Stimulated activated CD4-positive, alpha-beta T cell treated with anti-CD3 and anti-CD28 coated beads, Interleukin-12 subunit alpha, Interleukin-12 subunit beta, amount 100 ng/mL, for 48 hours (primary cell): ENCODE measurements at regions not wholly inside any gene's neighbourhood (a gene's known extent, or its start where the extent isn't known, plus 50 kb on each side); places are given as distances from the start of the nearest gene placed in this dataset.
"Not testable (repeated sequence)": the region's sequence is repeated elsewhere in the genome, so short reads cannot be mapped to it uniquely, and the experiment has no call there.

Experiments
- DNase-seq, 3 donors: peaks; one replicate each; pipeline ENCODE4 v3.0.0-alpha.2; 2020; ENCODE audit warnings: low read depth in 2 of 3, low spot score in 1 of 3

- no peak for DNase-seq
These were observed 92.3 kb upstream of the DCLK2 start for GRCh38 chr4:149985981-149986380.

DNA sequence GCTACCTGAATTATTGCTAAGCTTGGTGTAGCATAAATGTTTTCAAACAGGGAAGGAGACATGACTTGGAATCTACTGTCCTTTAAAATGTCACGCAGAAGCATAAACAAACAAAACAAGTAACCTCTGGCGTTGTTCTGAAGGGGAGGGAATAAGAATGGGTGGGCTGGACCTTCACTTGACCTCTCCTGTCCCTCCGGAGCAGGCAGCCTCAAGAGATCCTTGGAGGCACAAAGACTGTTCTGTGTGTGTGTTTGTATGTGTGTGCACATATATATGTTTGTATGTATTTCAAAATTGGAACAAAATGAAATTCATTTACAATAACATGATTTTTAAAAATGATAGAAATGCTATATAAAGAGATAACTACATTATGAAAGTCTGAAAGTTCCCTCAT is 91.3 kb upstream of the DCLK2 start:
- no peak for DNase-seq

DNA sequence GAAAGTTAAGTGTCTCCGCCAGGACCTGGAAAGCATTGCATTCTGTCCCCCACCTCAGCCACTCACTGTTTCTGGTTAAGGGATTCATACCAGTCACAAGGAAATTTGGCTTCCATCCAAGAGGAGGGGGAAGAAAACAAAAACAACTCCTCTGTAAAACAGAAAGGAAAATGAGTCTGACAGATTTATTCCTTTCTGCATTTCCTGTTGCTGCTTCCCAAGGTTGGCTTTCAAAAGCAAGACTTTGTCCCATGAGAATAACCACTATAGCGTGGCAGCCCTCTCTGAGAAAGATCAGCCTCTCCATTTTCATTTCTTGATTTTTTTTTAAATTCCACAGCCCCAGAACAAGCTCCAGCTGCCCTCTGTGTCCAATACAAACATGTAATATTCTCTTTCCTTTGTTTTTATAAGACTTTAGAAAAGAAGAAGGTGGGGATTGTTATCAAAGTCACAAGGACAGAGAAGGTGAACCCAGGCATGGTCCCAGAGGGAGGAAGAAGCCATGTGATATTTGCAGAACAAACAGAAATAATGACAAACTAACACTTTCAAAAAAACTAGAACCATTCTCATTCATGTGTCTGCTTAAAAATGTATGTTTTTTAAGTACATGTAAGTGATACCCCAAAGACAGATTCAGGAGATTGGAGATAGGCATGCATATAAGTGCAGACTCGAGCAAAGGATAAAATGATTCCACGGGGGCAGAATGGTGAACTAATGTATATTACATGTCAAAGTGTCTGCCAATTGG is 90.7 kb upstream of the DCLK2 start:
- DNase-seq = no peak

DNA sequence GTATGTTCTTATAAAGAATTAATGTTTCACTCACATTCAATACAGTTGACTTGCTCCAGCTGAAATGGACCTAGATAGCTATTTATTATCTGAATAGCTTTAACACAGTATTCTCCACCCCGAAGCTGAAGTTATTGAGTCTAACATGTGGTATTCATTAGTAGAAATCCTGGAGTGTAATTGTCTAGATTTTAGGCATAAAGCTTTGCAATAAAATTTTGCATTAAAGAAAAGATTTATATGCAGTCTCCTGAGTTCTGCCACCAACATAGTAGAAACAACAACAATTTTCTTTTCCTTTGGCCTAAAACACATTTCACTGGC is 90.2 kb upstream of the DCLK2 start:
- DNase-seq = no peak

DNA sequence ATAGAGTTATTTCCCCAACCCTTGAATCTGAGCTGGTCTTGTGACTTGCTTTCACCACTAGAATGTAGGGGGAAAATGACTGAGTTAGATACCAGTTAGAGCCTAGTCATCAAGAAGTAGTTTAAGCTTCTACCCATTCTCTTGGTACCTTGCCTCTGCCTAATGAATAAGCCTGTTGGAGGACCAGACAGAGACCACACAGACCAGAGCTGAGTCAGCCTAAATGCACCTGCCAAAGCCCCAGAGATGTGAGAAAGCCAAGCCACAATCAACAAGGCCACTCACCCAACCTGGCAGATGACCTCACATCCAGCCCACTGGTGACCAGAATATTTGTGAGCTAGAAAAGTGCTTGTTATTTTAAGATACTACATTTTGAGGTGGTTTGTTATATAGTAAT is 85.2 kb upstream of the DCLK2 start:
- no peak for DNase-seq

DNA sequence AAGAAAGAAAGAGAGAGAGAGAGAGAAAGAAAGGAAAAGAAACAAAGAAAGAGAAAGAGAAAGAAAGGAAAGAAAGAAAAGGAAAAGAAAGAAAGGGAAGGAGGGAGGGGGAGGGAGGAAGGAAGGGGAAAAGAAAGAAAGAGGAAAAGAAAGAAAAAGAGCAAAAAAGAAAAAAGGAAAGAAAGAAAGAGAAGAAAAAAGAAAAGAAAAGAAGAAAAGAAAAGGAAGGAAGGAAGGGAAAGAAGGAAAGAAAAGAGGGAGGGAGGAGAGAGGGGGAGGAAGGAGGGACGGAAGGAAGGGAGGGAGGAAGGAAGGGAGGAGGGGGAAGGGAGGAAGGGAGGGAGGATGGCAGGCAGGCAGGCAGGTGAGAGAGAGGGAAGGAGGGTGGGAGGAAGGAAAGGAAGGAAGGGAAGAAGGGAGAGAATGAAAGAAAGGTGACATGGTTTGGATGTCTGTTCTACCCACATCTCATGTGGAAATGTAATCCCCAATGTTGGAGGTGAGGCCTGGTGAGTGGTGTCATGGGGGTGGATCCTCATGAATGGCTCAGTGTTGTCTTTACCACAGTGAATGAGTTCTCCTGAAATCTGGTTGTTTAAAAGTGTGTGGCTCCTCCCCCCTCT is 83.0 kb upstream of the DCLK2 start:
- DNase-seq = no peak

GRCh38 chr4:149997881-149998421 is 80.3 kb upstream of the DCLK2 start:
- DNase-seq = no peak

- no peak for DNase-seq
These were observed 78.7 kb upstream of the DCLK2 start for GRCh38 chr4:149999485-150000074.

DNA sequence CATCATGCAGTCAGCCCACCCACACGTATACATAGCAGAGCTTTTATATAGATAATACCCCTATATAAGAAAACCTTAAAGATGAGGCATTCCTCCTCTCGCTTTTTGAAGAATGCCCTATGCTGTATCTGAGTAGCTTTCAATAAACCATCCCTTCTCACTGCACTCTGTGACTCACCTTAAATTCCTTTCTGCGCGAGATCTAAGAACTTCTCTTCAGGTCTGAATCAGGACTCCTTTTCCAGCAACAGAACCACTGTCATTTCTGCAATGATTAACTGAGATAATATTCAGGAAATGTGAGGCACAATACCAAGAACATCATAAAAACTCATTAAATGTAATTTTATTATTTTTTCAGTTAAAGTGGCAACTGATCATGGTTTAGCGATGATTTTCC is 76.4 kb upstream of the DCLK2 start:
- DNase-seq = no peak

DNA sequence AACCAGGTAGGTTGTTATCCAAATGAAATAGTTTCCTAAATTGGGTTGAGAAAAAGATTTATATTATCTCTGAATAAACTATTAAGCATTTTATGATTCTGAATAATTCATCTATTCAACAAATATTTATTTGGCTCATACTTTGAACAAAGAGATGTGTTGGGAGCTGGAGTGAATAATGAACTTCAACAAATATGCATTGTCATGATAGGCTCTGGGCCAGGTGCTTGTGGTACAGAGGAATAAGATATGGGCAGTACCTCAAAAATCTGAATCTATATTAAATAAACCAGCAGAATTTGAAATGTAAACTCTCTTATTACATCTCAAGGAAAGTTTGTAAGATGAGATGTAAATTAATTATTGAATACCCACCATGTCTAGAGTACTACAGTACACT is 75.7 kb upstream of the DCLK2 start:
- no peak for DNase-seq

GRCh38 chr4:150004481-150004880 is 73.8 kb upstream of the DCLK2 start:
- no peak for DNase-seq

DNA sequence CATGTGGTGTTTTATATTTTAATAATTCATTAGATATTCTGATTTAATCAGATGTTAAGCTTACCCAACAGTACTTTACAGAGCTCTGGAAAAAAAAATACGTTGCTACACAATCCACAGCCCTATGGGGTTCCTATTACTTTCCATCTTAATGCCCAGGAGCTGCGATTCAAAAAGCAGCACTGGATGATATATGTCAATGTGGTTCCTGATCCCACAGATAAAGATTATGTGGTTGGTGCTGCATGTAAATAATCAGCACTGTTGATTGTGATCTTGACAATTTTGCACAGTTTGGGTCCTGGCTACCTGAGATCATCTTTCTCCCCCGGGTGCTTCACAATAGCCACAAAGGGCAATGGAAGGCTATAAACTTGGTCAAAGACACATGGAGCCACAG is 72.7 kb upstream of the DCLK2 start:
- no peak for DNase-seq

DNA sequence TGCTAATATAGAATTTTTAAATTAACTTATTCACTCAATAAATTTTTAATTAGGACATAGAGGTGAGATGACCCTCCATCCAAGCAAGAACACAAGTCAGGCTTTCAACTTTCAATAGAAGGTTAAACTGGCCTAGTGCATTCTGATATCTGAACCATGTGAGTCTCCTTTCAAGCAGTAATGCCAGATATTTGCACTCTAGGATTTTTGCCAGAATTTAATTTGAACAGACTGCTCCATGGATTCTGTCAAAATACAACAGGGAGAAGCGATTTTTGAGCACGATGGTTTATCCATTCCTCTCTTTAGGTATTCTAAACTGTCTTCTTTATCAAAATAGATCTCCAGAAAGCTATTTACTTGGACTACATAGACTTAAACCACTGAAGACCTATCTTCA is 72.0 kb upstream of the DCLK2 start:
- DNase-seq = no peak

DNA sequence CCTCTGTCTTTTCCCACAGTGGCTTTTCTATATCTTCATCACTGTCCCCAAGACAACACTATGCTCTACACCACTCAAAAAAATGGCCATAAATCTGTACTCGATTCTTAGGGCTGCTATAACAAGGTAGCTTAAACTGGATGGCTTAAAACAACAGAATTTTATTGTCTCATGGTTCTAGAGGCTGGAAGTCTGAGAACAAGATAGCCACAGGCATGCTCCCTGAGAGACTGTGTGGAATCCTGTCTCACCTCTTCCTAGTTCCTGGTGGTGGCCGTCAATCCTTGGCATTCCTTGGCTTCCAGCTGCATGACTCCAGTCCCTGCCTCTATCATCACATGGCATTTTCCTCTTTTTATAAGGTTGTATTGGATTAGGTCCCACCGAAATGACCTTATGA is 70.7 kb upstream of the DCLK2 start:
- no peak for DNase-seq

- DNase-seq = no peak
These were observed 69.7 kb upstream of the DCLK2 start for GRCh38 chr4:150008546-150008945.

DNA sequence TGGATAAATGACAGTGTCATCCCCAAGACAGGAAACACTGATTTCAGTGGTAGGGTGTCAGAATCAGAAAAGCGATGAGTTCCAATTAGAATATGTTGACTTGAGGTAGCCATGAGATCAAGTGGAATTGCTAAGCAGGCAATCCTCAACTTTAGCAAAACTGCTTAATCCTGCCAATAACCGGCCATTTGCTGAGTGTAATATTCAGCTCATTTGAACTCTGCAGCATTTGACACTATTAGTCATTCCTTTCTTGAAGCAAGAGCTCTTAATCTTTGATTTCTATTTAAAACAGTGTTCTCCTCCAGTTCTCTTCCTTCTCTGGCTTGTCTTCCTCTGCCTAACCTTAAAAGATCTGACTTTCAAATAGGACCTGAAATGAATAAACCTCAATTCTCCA is 68.7 kb upstream of the DCLK2 start:
- no peak for DNase-seq

DNA sequence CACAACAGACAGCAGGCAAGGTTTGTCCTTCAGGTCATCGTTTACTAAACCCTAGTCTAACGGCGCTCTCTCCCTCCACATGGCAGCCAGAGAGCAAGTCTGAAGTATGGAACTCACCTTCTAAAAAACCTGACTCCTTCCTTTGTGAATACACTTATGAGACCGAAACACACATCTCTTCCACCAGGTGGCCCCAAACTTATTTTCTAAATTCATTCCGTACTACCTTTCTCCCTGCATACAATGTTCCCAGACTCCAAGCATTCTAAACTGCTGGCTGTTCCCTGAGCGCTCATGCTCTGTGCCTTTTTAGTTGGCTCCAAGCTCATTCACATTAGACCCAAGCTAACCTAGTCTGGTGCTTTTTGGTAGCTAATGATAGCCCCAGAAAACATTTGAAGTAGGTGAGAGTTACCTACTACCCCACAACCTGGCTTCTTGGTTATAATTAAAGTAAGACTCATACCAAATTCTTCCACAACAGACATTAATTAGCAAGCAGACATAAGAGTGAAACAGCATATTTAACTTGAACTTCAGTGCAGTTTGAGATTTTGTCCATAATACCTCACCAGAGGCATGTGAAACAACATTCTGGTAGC is 67.6 kb upstream of the DCLK2 start:
- no peak for DNase-seq

GRCh38 chr4:150012851-150013360 is 65.3 kb upstream of the DCLK2 start:
- DNase-seq = no peak

DNA sequence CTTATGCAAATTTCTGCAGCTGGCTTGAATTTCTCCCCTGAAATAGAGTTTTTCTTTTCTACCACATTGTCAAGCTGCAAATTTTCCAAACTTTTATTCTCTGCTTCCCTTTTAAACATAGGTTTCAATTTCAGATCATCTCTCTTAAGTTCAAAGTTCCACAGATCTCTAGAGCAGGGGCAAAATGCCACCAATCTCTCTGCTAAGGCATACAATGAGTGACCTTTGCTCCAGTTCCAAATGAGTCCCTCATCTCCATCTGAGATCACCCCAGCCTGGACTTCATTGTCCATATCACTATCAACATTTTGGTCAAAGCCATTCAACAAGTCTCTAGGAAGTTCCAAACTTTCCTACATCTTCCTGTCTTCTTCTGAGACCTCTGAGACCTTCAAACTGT is 62.3 kb upstream of the DCLK2 start:
- not testable (repeated sequence) for DNase-seq

GRCh38 chr4:150016621-150017020 is 61.6 kb upstream of the DCLK2 start:
- not testable (repeated sequence) for DNase-seq

GRCh38 chr4:150018257-150018656 is 60.0 kb upstream of the DCLK2 start:
- no peak for DNase-seq

DNA sequence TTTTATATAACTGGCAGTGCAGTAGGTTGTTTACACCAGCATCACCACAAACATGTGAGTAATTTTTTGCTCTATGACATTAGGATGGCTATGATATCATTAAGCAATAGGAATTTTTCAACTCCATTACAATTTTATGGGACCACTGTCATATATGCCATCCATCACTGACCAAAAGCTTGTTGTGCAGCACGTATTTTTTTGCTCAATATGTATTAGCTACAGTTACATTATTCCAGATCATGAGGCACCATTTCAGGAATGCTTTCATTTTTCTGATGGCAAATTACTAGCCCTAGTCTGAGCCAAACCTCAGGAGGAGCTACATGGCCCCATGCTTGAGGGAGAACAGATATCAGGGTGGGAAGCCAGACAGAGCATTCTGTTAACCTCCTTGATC is 56.8 kb upstream of the DCLK2 start:
- DNase-seq = no peak
